ENCODE measurements at regions not wholly inside any gene's neighbourhood (a gene's known extent, or its start where the extent isn't known, plus 50 kb on each side); places are given as distances from the start of the nearest gene placed in this dataset.

DNA sequence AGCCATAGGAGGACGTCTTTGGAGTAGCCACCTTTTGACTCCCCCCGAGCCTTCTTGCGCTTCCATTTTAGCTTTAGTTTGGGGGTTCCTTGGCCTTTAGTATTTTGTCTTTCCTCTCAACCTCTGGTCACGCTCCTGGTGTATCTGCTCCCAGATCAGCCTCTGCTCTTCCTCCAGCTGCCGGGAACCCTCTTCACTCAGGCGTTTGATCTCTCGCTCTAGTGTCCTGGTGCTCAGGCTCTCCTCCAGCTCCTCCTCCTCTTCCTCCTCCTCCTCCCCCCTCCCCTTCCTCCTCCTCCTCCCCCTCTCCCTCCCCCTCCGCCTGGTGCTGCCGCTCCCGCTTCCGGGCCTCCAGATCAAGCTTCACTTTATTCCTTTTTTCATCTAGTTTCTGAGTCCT lies 1082.3 kb upstream of the TMEFF2 start:
- no peaks in the 10 kb centered on the region for H3K9me3 ChIP-seq (ENCODE audit: control insufficient read depth in 1 of 2, low read length in 2 of 2)
- H3K36me3 ChIP-seq (ENCODE audit: control insufficient read depth in 1 of 2, insufficient read depth in 2 of 2, low read length in 2 of 2): no peaks in the 10 kb centered on the region
- H3K27me3 ChIP-seq (ENCODE audit: control insufficient read depth in 1 of 2, insufficient read depth in 2 of 2, low read length in 2 of 2): no peaks in the 10 kb centered on the region
- H3K27ac ChIP-seq (ENCODE audit: low read depth, low read length): no peak overlapping the region
- H3K4me1 ChIP-seq (ENCODE audit: control insufficient read depth in 1 of 2, insufficient read depth in 2 of 2, low read length in 2 of 2): no peaks in the 10 kb centered on the region
- H3K9ac ChIP-seq (ENCODE audit: low read depth in 1 of 2, low read length in 2 of 2): no peak overlapping the region
- H3K4me3 ChIP-seq (ENCODE audit: low read depth in 1 of 2, low read length in 2 of 2): no peak overlapping the region

DNA sequence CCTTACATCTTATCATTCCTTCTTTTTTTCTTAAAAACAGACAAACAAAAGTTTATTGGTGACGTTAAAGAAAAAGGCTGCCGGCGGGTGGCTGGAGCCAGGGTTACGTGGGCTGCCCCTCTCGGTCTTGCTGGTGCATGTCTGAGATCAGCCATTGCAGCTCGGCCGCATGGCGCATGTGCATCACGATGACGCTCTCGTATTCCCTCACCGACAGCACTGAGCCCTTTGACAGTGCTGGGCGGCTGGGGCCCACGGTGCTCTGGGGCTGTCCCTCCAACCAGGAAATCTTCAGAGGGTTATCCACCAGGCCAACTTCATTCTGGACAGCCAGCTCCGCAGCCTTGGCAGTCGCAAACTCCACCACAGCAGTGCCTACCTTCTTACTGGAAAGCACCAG lies 1081.8 kb upstream of the TMEFF2 start:
- Histone ChIP-seq H3K4me1 (ENCODE audit: control insufficient read depth in 1 of 2, insufficient read depth in 2 of 2, low read length in 2 of 2) (no peaks in the 10 kb centered on the region), H3K4me3 (ENCODE audit: low read depth in 1 of 2, low read length in 2 of 2) (no peak overlapping the region), H3K9me3 (ENCODE audit: control insufficient read depth in 1 of 2, low read length in 2 of 2) (no peaks in the 10 kb centered on the region), H3K9ac (ENCODE audit: low read depth in 1 of 2, low read length in 2 of 2) (no peak overlapping the region), H3K27me3 (ENCODE audit: control insufficient read depth in 1 of 2, insufficient read depth in 2 of 2, low read length in 2 of 2) (no peaks in the 10 kb centered on the region), H3K27ac (ENCODE audit: low read depth, low read length) (no peak overlapping the region), H3K36me3 (ENCODE audit: control insufficient read depth in 1 of 2, insufficient read depth in 2 of 2, low read length in 2 of 2) (no peaks in the 10 kb centered on the region)

DNA sequence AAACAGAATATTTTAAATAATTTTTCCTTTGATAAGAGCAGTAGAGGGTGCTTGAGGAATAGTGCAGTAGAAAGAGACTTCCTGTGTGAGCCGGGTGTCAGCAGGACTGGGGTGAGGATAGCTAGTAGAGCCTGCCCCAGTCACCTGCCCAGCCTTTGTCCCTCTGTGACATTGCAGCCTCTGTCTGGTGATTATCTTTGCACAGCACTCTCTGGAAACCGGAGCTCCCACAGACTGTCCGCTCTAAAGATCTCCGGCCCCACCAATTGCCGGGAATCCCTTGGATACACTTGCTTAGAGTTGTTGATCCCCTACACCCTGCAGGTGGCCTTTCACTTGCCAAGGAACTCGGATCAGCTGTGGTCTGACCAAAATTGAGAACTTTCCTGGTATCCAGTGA lies 1081.3 kb upstream of the TMEFF2 start:
- no peaks in the 10 kb centered on the region for H3K4me1 ChIP-seq (ENCODE audit: control insufficient read depth in 1 of 2, insufficient read depth in 2 of 2, low read length in 2 of 2)
- H3K27ac ChIP-seq (ENCODE audit: low read depth, low read length): no peak overlapping the region
- no peak overlapping the region for H3K4me3 ChIP-seq (ENCODE audit: low read depth in 1 of 2, low read length in 2 of 2)
- H3K9me3 ChIP-seq (ENCODE audit: control insufficient read depth in 1 of 2, low read length in 2 of 2): no peaks in the 10 kb centered on the region
- no peaks in the 10 kb centered on the region for H3K36me3 ChIP-seq (ENCODE audit: control insufficient read depth in 1 of 2, insufficient read depth in 2 of 2, low read length in 2 of 2)
- H3K9ac ChIP-seq (ENCODE audit: low read depth in 1 of 2, low read length in 2 of 2): no peak overlapping the region
- H3K27me3 ChIP-seq (ENCODE audit: control insufficient read depth in 1 of 2, insufficient read depth in 2 of 2, low read length in 2 of 2): no peaks in the 10 kb centered on the region

DNA sequence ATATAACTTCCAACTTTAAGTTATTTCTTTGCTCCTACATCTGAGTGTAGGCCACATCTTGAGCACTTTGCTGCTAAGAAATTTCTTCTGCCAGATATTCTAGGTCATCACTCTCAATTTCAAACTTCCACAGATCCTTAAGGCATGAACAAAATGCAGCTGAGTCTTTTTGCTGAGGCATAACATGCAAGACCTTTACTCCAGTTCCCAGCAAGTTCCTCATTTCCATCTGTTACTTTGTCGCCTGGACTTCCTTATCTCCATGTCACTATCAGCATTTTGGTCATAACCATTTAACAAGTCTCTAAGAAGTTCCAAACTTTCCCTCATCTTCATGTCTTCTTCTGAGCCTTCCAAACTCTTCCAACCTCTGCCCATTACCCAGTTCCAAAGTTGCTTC lies 1077.3 kb upstream of the TMEFF2 start:
- Histone ChIP-seq H3K27ac (ENCODE audit: low read depth, low read length) (no peak overlapping the region), H3K4me3 (ENCODE audit: low read depth in 1 of 2, low read length in 2 of 2) (no peak overlapping the region), H3K9ac (ENCODE audit: low read depth in 1 of 2, low read length in 2 of 2) (no peak overlapping the region), H3K36me3 (ENCODE audit: control insufficient read depth in 1 of 2, insufficient read depth in 2 of 2, low read length in 2 of 2) (no peaks in the 10 kb centered on the region), H3K9me3 (ENCODE audit: control insufficient read depth in 1 of 2, low read length in 2 of 2) (no peaks in the 10 kb centered on the region), H3K4me1 (ENCODE audit: control insufficient read depth in 1 of 2, insufficient read depth in 2 of 2, low read length in 2 of 2) (no peaks in the 10 kb centered on the region), H3K27me3 (ENCODE audit: control insufficient read depth in 1 of 2, insufficient read depth in 2 of 2, low read length in 2 of 2) (no peaks in the 10 kb centered on the region)

DNA sequence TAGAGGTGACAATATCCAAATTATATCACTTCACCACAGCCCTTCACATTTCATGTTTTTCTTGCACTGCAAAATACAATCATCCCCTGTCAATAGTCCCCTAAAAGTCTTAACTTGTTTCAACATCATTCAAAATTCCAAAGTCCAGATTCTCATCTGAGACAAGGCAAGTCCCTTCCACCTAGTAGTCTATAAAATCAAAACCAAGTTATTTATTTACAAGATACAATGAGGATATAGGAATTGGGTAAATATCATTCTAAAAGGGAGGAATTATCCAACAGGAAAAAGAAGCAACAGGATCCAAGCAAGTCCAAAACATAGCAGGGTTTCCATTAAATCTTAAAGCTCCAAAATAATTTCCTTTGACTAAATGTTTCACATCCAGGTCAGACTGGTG lies 1076.1 kb upstream of the TMEFF2 start:
- Histone ChIP-seq H3K4me1 (ENCODE audit: control insufficient read depth in 1 of 2, insufficient read depth in 2 of 2, low read length in 2 of 2) (no peaks in the 10 kb centered on the region), H3K36me3 (ENCODE audit: control insufficient read depth in 1 of 2, insufficient read depth in 2 of 2, low read length in 2 of 2) (no peaks in the 10 kb centered on the region), H3K9ac (ENCODE audit: low read depth in 1 of 2, low read length in 2 of 2) (no peak overlapping the region), H3K27me3 (ENCODE audit: control insufficient read depth in 1 of 2, insufficient read depth in 2 of 2, low read length in 2 of 2) (no peaks in the 10 kb centered on the region), H3K9me3 (ENCODE audit: control insufficient read depth in 1 of 2, low read length in 2 of 2) (no peaks in the 10 kb centered on the region), H3K27ac (ENCODE audit: low read depth, low read length) (no peak overlapping the region), H3K4me3 (ENCODE audit: low read depth in 1 of 2, low read length in 2 of 2) (no peak overlapping the region)

DNA sequence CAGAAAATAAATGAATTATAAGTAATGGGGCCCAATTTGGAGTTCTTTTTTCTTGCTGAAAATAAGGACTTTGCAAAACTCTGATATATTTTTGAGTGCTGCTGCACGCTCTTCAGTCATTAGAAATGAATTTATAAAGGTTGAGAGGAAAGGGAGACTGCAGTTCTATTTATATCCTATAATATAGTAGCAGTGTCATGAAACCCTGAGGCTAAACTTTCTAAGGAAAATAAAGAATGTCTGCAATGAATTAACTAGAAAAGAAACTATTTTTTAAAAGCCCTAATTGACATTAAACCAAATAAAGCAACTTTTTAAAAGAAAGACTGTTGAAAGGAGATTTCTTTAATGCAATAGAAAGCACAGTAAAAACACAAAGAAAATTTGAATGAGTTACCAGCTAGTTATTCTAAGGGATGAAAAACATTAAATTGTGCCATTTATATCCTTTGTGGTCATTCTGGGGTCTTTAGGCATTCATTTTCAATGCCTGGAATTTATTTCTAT lies 1072.8 kb upstream of the TMEFF2 start:
- no peak overlapping the region for H3K4me3 ChIP-seq (ENCODE audit: low read depth in 1 of 2, low read length in 2 of 2)
- H3K4me1 ChIP-seq (ENCODE audit: control insufficient read depth in 1 of 2, insufficient read depth in 2 of 2, low read length in 2 of 2): no peaks in the 10 kb centered on the region
- H3K36me3 ChIP-seq (ENCODE audit: control insufficient read depth in 1 of 2, insufficient read depth in 2 of 2, low read length in 2 of 2): no peaks in the 10 kb centered on the region
- H3K27ac ChIP-seq (ENCODE audit: low read depth, low read length): no peak overlapping the region
- no peak overlapping the region for H3K9ac ChIP-seq (ENCODE audit: low read depth in 1 of 2, low read length in 2 of 2)
- no peaks in the 10 kb centered on the region for H3K9me3 ChIP-seq (ENCODE audit: control insufficient read depth in 1 of 2, low read length in 2 of 2)
- H3K27me3 ChIP-seq (ENCODE audit: control insufficient read depth in 1 of 2, insufficient read depth in 2 of 2, low read length in 2 of 2): no peaks in the 10 kb centered on the region

DNA sequence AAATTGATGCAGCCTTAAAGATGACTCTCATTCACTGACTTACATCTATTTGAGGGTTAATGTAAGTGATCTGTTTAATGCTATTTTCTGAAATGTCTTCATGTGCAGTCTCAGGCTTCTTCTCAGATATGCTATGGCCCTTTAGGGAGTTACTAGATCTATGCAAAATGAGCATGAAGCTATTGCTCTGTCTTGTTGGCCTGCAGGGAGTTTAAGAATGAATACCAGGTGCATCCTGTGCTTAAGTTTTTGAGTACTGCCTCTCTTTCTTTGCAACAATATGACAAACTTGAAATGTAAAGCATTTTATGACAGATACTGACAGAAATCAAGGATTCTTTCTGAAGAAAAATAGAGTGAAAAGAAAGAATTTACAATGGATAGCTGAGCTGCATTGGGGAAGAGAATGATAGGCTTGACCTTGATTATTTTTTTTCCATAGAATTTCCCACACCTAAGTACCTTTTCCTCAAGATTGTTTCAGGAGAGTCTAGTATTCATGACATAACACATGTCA lies 1058.3 kb upstream of the TMEFF2 start:
- Histone ChIP-seq H3K9ac (ENCODE audit: low read depth in 1 of 2, low read length in 2 of 2) (no peak overlapping the region), H3K4me1 (ENCODE audit: control insufficient read depth in 1 of 2, insufficient read depth in 2 of 2, low read length in 2 of 2) (no peaks in the 10 kb centered on the region), H3K4me3 (ENCODE audit: low read depth in 1 of 2, low read length in 2 of 2) (no peak overlapping the region), H3K27ac (ENCODE audit: low read depth, low read length) (no peak overlapping the region), H3K27me3 (ENCODE audit: control insufficient read depth in 1 of 2, insufficient read depth in 2 of 2, low read length in 2 of 2) (no peaks in the 10 kb centered on the region), H3K36me3 (ENCODE audit: control insufficient read depth in 1 of 2, insufficient read depth in 2 of 2, low read length in 2 of 2) (no peaks in the 10 kb centered on the region), H3K9me3 (ENCODE audit: control insufficient read depth in 1 of 2, low read length in 2 of 2) (no peaks in the 10 kb centered on the region)

DNA sequence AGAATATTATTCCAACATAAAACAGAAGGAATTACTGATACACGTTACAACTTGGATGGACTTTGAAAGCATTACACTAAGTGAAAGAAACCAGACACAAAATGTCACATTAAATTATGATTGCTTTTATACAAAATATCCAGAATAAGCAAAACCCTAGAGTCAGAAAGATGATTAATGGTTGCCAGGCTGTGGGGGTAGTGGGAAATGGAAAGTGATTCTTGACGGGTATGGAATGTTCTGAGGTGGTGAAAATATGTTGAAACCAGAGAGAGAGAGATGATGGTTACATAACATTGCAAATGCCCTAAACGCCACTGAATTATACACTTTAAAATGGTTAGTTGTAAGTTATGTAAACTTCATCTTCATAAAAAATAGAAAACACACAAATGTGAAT lies 1057.2 kb upstream of the TMEFF2 start:
- Histone ChIP-seq H3K4me1 (ENCODE audit: control insufficient read depth in 1 of 2, insufficient read depth in 2 of 2, low read length in 2 of 2) (no peaks in the 10 kb centered on the region), H3K36me3 (ENCODE audit: control insufficient read depth in 1 of 2, insufficient read depth in 2 of 2, low read length in 2 of 2) (no peaks in the 10 kb centered on the region), H3K9ac (ENCODE audit: low read depth in 1 of 2, low read length in 2 of 2) (no peak overlapping the region), H3K27me3 (ENCODE audit: control insufficient read depth in 1 of 2, insufficient read depth in 2 of 2, low read length in 2 of 2) (no peaks in the 10 kb centered on the region), H3K9me3 (ENCODE audit: control insufficient read depth in 1 of 2, low read length in 2 of 2) (no peaks in the 10 kb centered on the region), H3K4me3 (ENCODE audit: low read depth in 1 of 2, low read length in 2 of 2) (no peak overlapping the region), H3K27ac (ENCODE audit: low read depth, low read length) (no peak overlapping the region)

DNA sequence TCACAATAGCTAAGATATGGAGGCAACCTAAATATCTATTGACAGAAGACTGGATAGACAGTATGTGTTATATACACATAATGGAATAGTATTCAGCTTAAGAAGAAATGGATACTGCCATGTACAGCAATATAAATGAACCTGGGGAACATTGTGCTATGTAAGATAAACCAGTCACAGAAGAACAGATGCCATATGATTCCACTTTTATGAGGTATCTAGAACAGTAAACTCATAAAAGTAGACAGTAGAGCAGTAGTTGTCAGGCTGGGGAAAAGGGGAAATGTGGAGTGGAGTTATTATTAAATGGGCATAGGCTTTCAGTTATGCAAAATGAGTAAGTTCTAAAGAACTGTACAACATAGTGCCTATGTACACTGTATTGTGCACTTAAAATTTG lies 1055.7 kb upstream of the TMEFF2 start:
- no peak overlapping the region for H3K9ac ChIP-seq (ENCODE audit: low read depth in 1 of 2, low read length in 2 of 2)
- H3K27me3 ChIP-seq (ENCODE audit: control insufficient read depth in 1 of 2, insufficient read depth in 2 of 2, low read length in 2 of 2): no peaks in the 10 kb centered on the region
- no peak overlapping the region for H3K27ac ChIP-seq (ENCODE audit: low read depth, low read length)
- no peak overlapping the region for H3K4me3 ChIP-seq (ENCODE audit: low read depth in 1 of 2, low read length in 2 of 2)
- H3K9me3 ChIP-seq (ENCODE audit: control insufficient read depth in 1 of 2, low read length in 2 of 2): no peaks in the 10 kb centered on the region
- no peaks in the 10 kb centered on the region for H3K36me3 ChIP-seq (ENCODE audit: control insufficient read depth in 1 of 2, insufficient read depth in 2 of 2, low read length in 2 of 2)
- no peaks in the 10 kb centered on the region for H3K4me1 ChIP-seq (ENCODE audit: control insufficient read depth in 1 of 2, insufficient read depth in 2 of 2, low read length in 2 of 2)

DNA sequence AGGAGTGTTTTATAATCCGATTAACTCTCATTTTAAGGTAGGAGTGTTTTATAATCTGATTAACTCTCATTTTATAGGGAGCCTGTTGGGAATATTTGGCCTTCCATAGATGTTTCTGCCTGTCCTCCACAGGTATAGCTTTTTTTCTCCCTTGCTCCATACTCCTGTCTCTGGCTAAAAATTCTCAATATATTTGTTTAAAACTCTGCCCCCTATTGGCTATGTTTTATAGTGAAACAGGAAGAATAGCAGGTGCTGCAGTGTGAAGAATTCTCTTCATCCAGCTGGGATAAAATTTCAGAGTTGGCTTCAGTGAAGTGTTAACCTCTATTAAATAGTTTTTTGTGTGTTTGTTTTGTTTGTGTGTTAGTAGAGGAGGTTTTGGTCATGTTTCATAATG lies 1046.0 kb upstream of the TMEFF2 start:
- Histone ChIP-seq H3K9ac (ENCODE audit: low read depth in 1 of 2, low read length in 2 of 2) (no peak overlapping the region), H3K36me3 (ENCODE audit: control insufficient read depth in 1 of 2, insufficient read depth in 2 of 2, low read length in 2 of 2) (no peaks in the 10 kb centered on the region), H3K4me3 (ENCODE audit: low read depth in 1 of 2, low read length in 2 of 2) (no peak overlapping the region), H3K27ac (ENCODE audit: low read depth, low read length) (no peak overlapping the region), H3K4me1 (ENCODE audit: control insufficient read depth in 1 of 2, insufficient read depth in 2 of 2, low read length in 2 of 2) (no peaks in the 10 kb centered on the region), H3K27me3 (ENCODE audit: control insufficient read depth in 1 of 2, insufficient read depth in 2 of 2, low read length in 2 of 2) (no peaks in the 10 kb centered on the region), H3K9me3 (ENCODE audit: control insufficient read depth in 1 of 2, low read length in 2 of 2) (no peaks in the 10 kb centered on the region)

DNA sequence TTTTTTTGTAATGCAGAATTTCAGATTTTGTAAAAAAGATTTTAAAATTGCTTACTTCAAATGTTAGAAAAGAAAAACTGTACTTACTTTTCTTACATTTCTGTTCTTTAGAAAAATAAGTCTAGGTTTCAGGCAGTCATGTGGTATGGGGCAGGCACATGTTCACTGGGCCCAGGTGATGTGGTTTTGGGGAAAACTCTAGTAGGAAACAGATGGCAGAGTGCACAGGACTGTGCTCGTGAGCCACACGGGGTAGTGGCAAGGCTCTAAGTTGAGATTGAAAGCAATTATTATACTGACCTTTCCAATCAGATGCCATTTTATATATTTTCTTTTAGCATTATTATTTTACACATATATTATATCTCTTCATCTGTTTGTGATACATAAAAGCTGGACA lies 1036.9 kb upstream of the TMEFF2 start:
- Histone ChIP-seq H3K9me3 (ENCODE audit: control insufficient read depth in 1 of 2, low read length in 2 of 2) (no peaks in the 10 kb centered on the region), H3K27me3 (ENCODE audit: control insufficient read depth in 1 of 2, insufficient read depth in 2 of 2, low read length in 2 of 2) (no peaks in the 10 kb centered on the region), H3K27ac (ENCODE audit: low read depth, low read length) (no peak overlapping the region), H3K4me3 (ENCODE audit: low read depth in 1 of 2, low read length in 2 of 2) (no peak overlapping the region), H3K4me1 (ENCODE audit: control insufficient read depth in 1 of 2, insufficient read depth in 2 of 2, low read length in 2 of 2) (no peaks in the 10 kb centered on the region), H3K9ac (ENCODE audit: low read depth in 1 of 2, low read length in 2 of 2) (no peak overlapping the region), H3K36me3 (ENCODE audit: control insufficient read depth in 1 of 2, insufficient read depth in 2 of 2, low read length in 2 of 2) (no peaks in the 10 kb centered on the region)

All from duodenal mucosa (tissue), 2 donors.